ENCODE measurements at regions not wholly inside any gene's neighbourhood (a gene's known extent, or its start where the extent isn't known, plus 50 kb on each side); places are given as distances from the start of the nearest gene placed in this dataset.

- H3K79me2 ChIP-seq (ENCODE audit: insufficient read depth, low read length) = no peaks in the 10 kb centered on the region
- no peak for TF ChIP-seq YY1 (IDR thresholded peaks at IDR 0.05; ENCODE audit: extremely low read depth, insufficient replicate concordance, low read depth, low read length)
- no peak for TF ChIP-seq RAD21 (IDR thresholded peaks at IDR 0.05; ENCODE audit: low read depth)
- TF ChIP-seq ZNF274 (IDR thresholded peaks at IDR 0.05; ENCODE audit: low read depth, low read length) = no peak
- TF ChIP-seq ZBTB33 (IDR thresholded peaks at IDR 0.05; ENCODE audit: extremely low read depth, insufficient replicate concordance, low read length) = no peak
- TF ChIP-seq EGR1 (IDR thresholded peaks at IDR 0.05; ENCODE audit: low read depth) = no peak
- TF ChIP-seq ATF3 (IDR thresholded peaks at IDR 0.05) = no peak
- TF ChIP-seq REST (IDR thresholded peaks at IDR 0.05; ENCODE audit: low read depth) = no peak
- no peak overlapping the region; a peak in 1 of 4 replicates for H3K4me3 ChIP-seq (replicated peaks in 1 of 2; ENCODE audit: low read depth in 1 of 2, low read length in 2 of 2)
- POLR2A ChIA-PET = no interaction called here
- H2AFZ ChIP-seq (ENCODE audit: low read depth, low read length, poor library complexity, severe bottlenecking) = no peak overlapping the region
- RAD21 ChIA-PET (ENCODE audit: low non-redundant PET in 1 of 2, low total read pairs in 2 of 2, uncharacterized antibody in 2 of 2, unreplicated experiment in 2 of 2) = no interaction called here
- TSS peak; percentile 92 for BruUV-seq (replicated peaks)
- no peak overlapping the region for H3K9ac ChIP-seq (ENCODE audit: low read length)
- H4K20me1 ChIP-seq (ENCODE audit: insufficient read depth) = no peaks in the 10 kb centered on the region
- ATAC-seq = no peak
- no peak overlapping the region for H3K27ac ChIP-seq (ENCODE audit: low read depth, low read length)
- DNase-seq (ENCODE audit: low read depth, low spot score) = no peak
- intact Hi-C loops (cut with micrococcal nuclease) = no loop called here
- no peaks in the 10 kb centered on the region for H3K9me3 ChIP-seq (ENCODE audit: control insufficient read depth in 1 of 2, insufficient read depth in 1 of 2, low read depth in 1 of 2, low read length in 2 of 2)
- H3K9me2 ChIP-seq (ENCODE audit: insufficient read depth) = no peaks in the 10 kb centered on the region
- no peak overlapping the region for H3K4me2 ChIP-seq (ENCODE audit: low read length)
- no peaks in the 10 kb centered on the region for H3K4me1 ChIP-seq (ENCODE audit: control insufficient read depth in 1 of 2, insufficient read depth in 2 of 2, low read length in 2 of 2)
- CTCF ChIA-PET = no interaction called here
- H3K36me3 ChIP-seq (ENCODE audit: control insufficient read depth in 1 of 2, insufficient read depth in 2 of 2, low read length in 2 of 2) = no peaks in the 10 kb centered on the region
- H3K27me3 ChIP-seq (ENCODE audit: insufficient read depth, low read length) = no peaks in the 10 kb centered on the region
Observed at GRCh38 chr6:43910149-43910637, 140.2 kb downstream of the VEGFA start.

All from HCT116 (cell line).